Trophoblast cell (in vitro differentiated cells and primary cell): ENCODE measurements at regions not wholly inside any gene's neighbourhood (a gene's known extent, or its start where the extent isn't known, plus 50 kb on each side); places are given as distances from the start of the nearest gene placed in this dataset.
"Not testable (repeated sequence)": the region's sequence is repeated elsewhere in the genome, so short reads cannot be mapped to it uniquely, and the experiment has no call there.

Experiments
- DNase-seq, 2 donors: peaks; one replicate each; pipeline ENCODE4 v3.0.0-alpha.2; 2016
- H2AFZ ChIP-seq: 2 replicates; pipeline ENCODE4 v1.6.1; 2013; ENCODE audit warnings: low read length, moderate library complexity, mild to moderate bottlenecking; ENCODE audit not compliant: insufficient read depth, poor library complexity
- H2AK5ac ChIP-seq: 2 replicates; pipeline ENCODE4 v1.6.1; 2013; ENCODE audit warnings: mild to moderate bottlenecking, low read length
- H2BK120ac ChIP-seq: 2 replicates; pipeline ENCODE4 v1.6.1; 2013; ENCODE audit warnings: low read length, mild to moderate bottlenecking, moderate library complexity; ENCODE audit not compliant: insufficient read depth, poor library complexity
- H2BK12ac ChIP-seq: 2 replicates; pipeline ENCODE4 v1.6.1; 2013; ENCODE audit warnings: mild to moderate bottlenecking, low read length, moderate library complexity
- H2BK5ac ChIP-seq: 2 replicates; pipeline ENCODE4 v1.6.1; 2013; ENCODE audit warnings: low read length, low read depth, moderate library complexity, mild to moderate bottlenecking; ENCODE audit not compliant: poor library complexity
- H3K14ac ChIP-seq: 2 replicates; pipeline ENCODE4 v1.6.1; 2013; ENCODE audit warnings: mild to moderate bottlenecking, low read length
- H3K18ac ChIP-seq: 2 replicates; pipeline ENCODE4 v1.6.1; 2013; ENCODE audit warnings: mild to moderate bottlenecking, low read length
- H3K23ac ChIP-seq: 2 replicates; pipeline ENCODE4 v1.6.1; 2013; ENCODE audit warnings: low read length
- H3K27ac ChIP-seq: 2 replicates; pipeline ENCODE4 v1.5.1; 2013; ENCODE audit warnings: low read depth, mild to moderate bottlenecking, inconsistent platforms, low read length, moderate library complexity
- H3K27me3 ChIP-seq: 2 replicates; pipeline ENCODE4 v1.6.1; 2013; ENCODE audit warnings: inconsistent platforms, mild to moderate bottlenecking, low read length, moderate library complexity; ENCODE audit not compliant: insufficient read depth
- H3K36me3 ChIP-seq, 2 experiments: 1 replicate in 1 of 2; 2 replicates in 1 of 2; pipeline ENCODE4 v1.6.1; 2013; ENCODE audit warnings: low read length in 2 of 2, mild to moderate bottlenecking in 2 of 2, moderate library complexity in 1 of 2; ENCODE audit not compliant: insufficient read depth in 2 of 2, control insufficient read depth in 1 of 2
- H3K4ac ChIP-seq: 2 replicates; pipeline ENCODE4 v1.6.1; 2013; ENCODE audit warnings: low read depth, mild to moderate bottlenecking, low read length, moderate library complexity
- H3K4me1 ChIP-seq, 2 experiments: 1 replicate in 1 of 2; 2 replicates in 1 of 2; pipeline ENCODE4 v1.6.1; 2013; ENCODE audit warnings: low read length in 2 of 2, mild to moderate bottlenecking in 2 of 2, moderate library complexity in 1 of 2; ENCODE audit not compliant: insufficient read depth in 2 of 2, control insufficient read depth in 1 of 2
- H3K4me2 ChIP-seq: 2 replicates; pipeline ENCODE4 v1.6.1; 2013; ENCODE audit warnings: inconsistent platforms, mild to moderate bottlenecking, low read length, moderate library complexity
- H3K4me3 ChIP-seq: 2 replicates; pipeline ENCODE4 v1.5.1; 2013; ENCODE audit warnings: mild to moderate bottlenecking, low read depth, low read length, inconsistent platforms
- H3K79me1 ChIP-seq: one replicate; pipeline ENCODE4 v1.6.1; 2013; ENCODE audit warnings: low read length
- H3K79me2 ChIP-seq: 2 replicates; pipeline ENCODE4 v1.6.1; 2013; ENCODE audit warnings: low read length, mild to moderate bottlenecking; ENCODE audit not compliant: control insufficient read depth, insufficient read depth, poor library complexity
- H3K9ac ChIP-seq: 2 replicates; pipeline ENCODE4 v1.6.1; 2013; ENCODE audit warnings: mild to moderate bottlenecking, low read length
- H3K9me3 ChIP-seq: 2 replicates; pipeline ENCODE4 v1.6.1; 2013; ENCODE audit warnings: low read depth, mild to moderate bottlenecking, control low read depth, inconsistent platforms, low read length; ENCODE audit not compliant: insufficient read depth
- H4K12ac ChIP-seq: 2 replicates; pipeline ENCODE4 v1.6.1; 2013; ENCODE audit warnings: low read depth, mild to moderate bottlenecking, low read length, moderate library complexity
- H4K8ac ChIP-seq: 2 replicates; pipeline ENCODE4 v1.6.1; 2013; ENCODE audit warnings: low read depth, mild to moderate bottlenecking, low read length, moderate library complexity
- H4K91ac ChIP-seq: one replicate; pipeline ENCODE4 v1.6.1; 2013; ENCODE audit warnings: low read depth, mild to moderate bottlenecking, low read length, moderate library complexity
- WGBS: extraction: QIAGEN DNeasy Blood & Tissue Kit; methylation state at CpG from one replicate; pipeline ENCODE4 v1.1.7; 2013; ENCODE audit warnings: missing lambda C conversion rate; ENCODE audit not compliant: insufficient read length, insufficient coverage; ENCODE audit errors: extremely low coverage; 5-methylcytosine and 5-hydroxymethylcytosine counted together

GRCh38 chrY:3491423-3491822 lies 87.4 kb upstream of the TGIF2LY start:
- not testable (repeated sequence) for H2AFZ ChIP-seq
- no CpG with 5 or more reads among the region's 1 CpG for WGBS

GRCh38 chrY:3494539-3494938 lies 84.3 kb upstream of the TGIF2LY start:
- not testable (repeated sequence) for H4K91ac ChIP-seq, H3K27ac ChIP-seq, H3K9me3 ChIP-seq, H4K12ac ChIP-seq, H2BK120ac ChIP-seq, H3K4me1 ChIP-seq, H3K27me3 ChIP-seq, H3K4ac ChIP-seq, H2AFZ ChIP-seq, H3K9ac ChIP-seq, H3K14ac ChIP-seq, H3K79me2 ChIP-seq, H3K4me3 ChIP-seq, H3K36me3 ChIP-seq, H2BK5ac ChIP-seq, DNase-seq, H3K23ac ChIP-seq, H3K18ac ChIP-seq, H2AK5ac ChIP-seq, H3K4me2 ChIP-seq, H2BK12ac ChIP-seq, H3K79me1 ChIP-seq, H4K8ac ChIP-seq
- WGBS, result no CpG with 5 or more reads among the region's 3 CpGs

More at GRCh38 chrY:3491423-3491822, 87.4 kb upstream of the TGIF2LY start:
- not testable (repeated sequence) for H2AK5ac ChIP-seq, H3K79me2 ChIP-seq, H3K4me3 ChIP-seq, H3K4me2 ChIP-seq, H3K4ac ChIP-seq, H2BK120ac ChIP-seq, H3K4me1 ChIP-seq, H3K23ac ChIP-seq, H3K36me3 ChIP-seq, H3K18ac ChIP-seq, DNase-seq, H3K79me1 ChIP-seq, H2BK5ac ChIP-seq, H4K8ac ChIP-seq, H3K14ac ChIP-seq, H3K27me3 ChIP-seq, H4K12ac ChIP-seq, H3K9me3 ChIP-seq, H4K91ac ChIP-seq, H3K27ac ChIP-seq, H3K9ac ChIP-seq, H2BK12ac ChIP-seq

- not testable (repeated sequence) for H2AFZ ChIP-seq, H3K4ac ChIP-seq, H3K79me2 ChIP-seq, H3K9me3 ChIP-seq, H3K18ac ChIP-seq, H4K12ac ChIP-seq, H3K79me1 ChIP-seq, H4K91ac ChIP-seq, H3K27me3 ChIP-seq, H3K4me1 ChIP-seq, H2BK12ac ChIP-seq, H3K36me3 ChIP-seq, H3K4me2 ChIP-seq, H3K9ac ChIP-seq, H3K27ac ChIP-seq, H3K14ac ChIP-seq, H3K4me3 ChIP-seq, H4K8ac ChIP-seq, H3K23ac ChIP-seq, H2BK5ac ChIP-seq, H2BK120ac ChIP-seq, H2AK5ac ChIP-seq
- WGBS, result no CpG with 5 or more reads among the region's 5 CpGs
- DNase-seq, result peak in 1 of 2 donors; percentile 5
Observed at GRCh38 chrY:3527040-3527439, 51.8 kb upstream of the TGIF2LY start.
